GM12873 (cell line): ENCODE measurements at regions not wholly inside any gene's neighbourhood (a gene's known extent, or its start where the extent isn't known, plus 50 kb on each side); places are given as distances from the start of the nearest gene placed in this dataset.

Source experiments
- CTCF ChIP-seq: IDR thresholded peaks from 2 replicates; pipeline ENCODE4 v1.5.1; 2012; ENCODE audit warnings: low read depth, mild to moderate bottlenecking, moderate library complexity, low read length, control low read depth; ENCODE audit not compliant: insufficient read depth; ENCODE audit errors: missing control alignments

- no peak for TF ChIP-seq CTCF
Observed at GRCh38 chr5:120942596-120943350, 478.7 kb downstream of the PRR16 start.

GRCh38 chr5:120954255-120954654 lies 490.2 kb downstream of the PRR16 start:
- no peak for TF ChIP-seq CTCF

GRCh38 chr5:120955795-120956194 lies 491.7 kb downstream of the PRR16 start:
- no peak for TF ChIP-seq CTCF

- TF ChIP-seq CTCF = no peak
Observed at GRCh38 chr5:120958877-120959485, 494.9 kb downstream of the PRR16 start.

GRCh38 chr5:120960510-120960909 lies 496.4 kb downstream of the PRR16 start:
- TF ChIP-seq CTCF = no peak

GRCh38 chr5:120967366-120967765 lies 503.3 kb downstream of the PRR16 start:
- TF ChIP-seq CTCF = no peak

- TF ChIP-seq CTCF = no peak
Observed at GRCh38 chr5:120974690-120975089, 510.6 kb downstream of the PRR16 start.
